ENCODE measurements at regions not wholly inside any gene's neighbourhood (a gene's known extent, or its start where the extent isn't known, plus 50 kb on each side); places are given as distances from the start of the nearest gene placed in this dataset.

DNA sequence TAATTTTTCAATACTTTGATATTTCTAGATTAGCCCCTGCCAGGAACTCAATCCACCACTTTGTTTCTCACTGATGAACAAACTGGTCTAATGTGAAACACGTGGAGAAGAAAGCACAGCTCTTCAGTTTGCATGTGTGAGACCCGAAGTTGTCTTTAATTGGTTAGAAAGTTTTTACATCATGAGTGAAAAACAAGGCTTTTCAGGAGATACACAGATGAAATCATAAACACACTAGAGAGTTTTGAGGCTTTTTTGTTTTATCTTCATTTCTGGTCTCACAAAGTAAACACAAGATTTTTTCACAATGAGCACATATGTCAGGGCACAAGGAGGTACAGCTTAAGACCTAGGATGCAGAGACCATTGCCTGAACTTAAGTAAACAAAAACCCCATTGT, 84.5 kb upstream of the MOCS2 start:
- no peak for TF ChIP-seq EZH2phosphoT487 (IDR thresholded peaks at IDR 0.05; ENCODE audit: insufficient read depth, low read depth)
- TF ChIP-seq EZH2 (IDR thresholded peaks at IDR 0.05; ENCODE audit: insufficient read depth, poor library complexity, severe bottlenecking), result no peak

All from GM23248 (cell line).